NCI-H187 (cell line): ENCODE measurements at regions not wholly inside any gene's neighbourhood (a gene's known extent, or its start where the extent isn't known, plus 50 kb on each side); places are given as distances from the start of the nearest gene placed in this dataset.
"Not testable (repeated sequence)": the region's sequence is repeated elsewhere in the genome, so short reads cannot be mapped to it uniquely, and the experiment has no call there.

Source experiments
- DNase-seq, 2 experiments: peaks; one replicate each; lab custom pipeline; 2025; lab: John Stamatoyannopoulos, UW

GRCh38 chr5:72692651-72693442 lies 123.6 kb upstream of the TNPO1 start:
- no peak for DNase-seq

DNA sequence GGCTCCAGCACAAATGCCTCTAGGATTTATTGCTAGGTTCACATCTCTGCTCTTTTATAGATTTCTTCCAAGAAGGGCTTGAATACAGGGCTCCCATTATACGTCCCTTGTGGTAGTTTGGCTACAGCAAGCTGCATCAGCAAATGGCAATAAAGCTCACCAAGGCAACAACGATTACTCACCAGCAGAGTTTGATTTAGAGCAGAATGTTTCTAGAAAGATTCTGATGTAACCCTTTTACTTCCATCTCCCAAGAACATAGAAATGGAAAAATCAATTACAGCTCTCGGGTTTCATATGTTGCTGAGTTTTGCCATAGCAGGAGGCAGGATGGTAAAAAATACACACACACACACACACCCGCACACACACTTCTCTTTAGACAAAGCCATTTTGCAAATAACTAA lies 124.2 kb upstream of the TNPO1 start:
- peak; percentile 34 to 39 for DNase-seq

DNA sequence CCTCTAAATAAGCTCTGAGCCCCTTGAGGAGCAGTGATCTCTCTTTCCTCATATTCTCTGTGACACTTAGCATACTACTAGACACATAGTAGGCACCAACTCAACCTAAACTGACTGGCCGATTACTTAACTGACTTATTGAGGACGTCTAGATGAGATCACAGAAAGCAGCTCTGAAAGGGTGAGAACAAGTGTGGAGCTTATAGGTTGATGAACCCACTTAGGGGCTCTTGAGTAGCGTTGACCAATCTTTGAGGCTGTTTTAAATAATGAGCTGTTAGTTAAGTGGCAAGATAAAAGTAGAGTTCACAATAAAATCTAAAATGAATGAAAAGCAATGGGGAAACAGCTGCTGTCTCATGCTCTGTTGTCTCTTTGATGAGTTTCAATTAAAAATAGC lies 124.7 kb upstream of the TNPO1 start:
- no peak for DNase-seq

DNA sequence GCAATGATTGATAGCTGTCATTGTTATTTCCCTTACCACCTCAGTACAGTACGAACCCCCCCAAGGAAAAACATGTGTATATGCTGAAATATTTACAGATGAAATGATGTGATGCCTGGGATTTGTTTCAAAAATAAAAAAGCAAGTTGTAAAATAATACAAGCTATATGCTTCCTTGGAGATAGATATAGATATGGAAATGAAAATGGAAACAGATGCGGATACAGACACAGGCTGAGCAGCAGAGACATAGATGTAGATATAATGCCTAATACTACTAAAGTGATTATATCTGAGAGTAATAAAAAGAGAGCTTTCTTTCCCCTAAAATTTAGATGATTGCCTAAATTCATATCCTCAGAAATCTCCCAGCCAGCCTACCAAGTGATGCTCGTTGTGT lies 127.5 kb upstream of the TNPO1 start:
- DNase-seq = no peak

- no peak for DNase-seq
These were observed 129.2 kb upstream of the TNPO1 start for GRCh38 chr5:72687288-72687687.

- DNase-seq = no peak
These were observed 133.9 kb upstream of the TNPO1 start for GRCh38 chr5:72682561-72682960.

- DNase-seq = no peak
These were observed 134.7 kb upstream of the TNPO1 start for GRCh38 chr5:72681781-72682180.

DNA sequence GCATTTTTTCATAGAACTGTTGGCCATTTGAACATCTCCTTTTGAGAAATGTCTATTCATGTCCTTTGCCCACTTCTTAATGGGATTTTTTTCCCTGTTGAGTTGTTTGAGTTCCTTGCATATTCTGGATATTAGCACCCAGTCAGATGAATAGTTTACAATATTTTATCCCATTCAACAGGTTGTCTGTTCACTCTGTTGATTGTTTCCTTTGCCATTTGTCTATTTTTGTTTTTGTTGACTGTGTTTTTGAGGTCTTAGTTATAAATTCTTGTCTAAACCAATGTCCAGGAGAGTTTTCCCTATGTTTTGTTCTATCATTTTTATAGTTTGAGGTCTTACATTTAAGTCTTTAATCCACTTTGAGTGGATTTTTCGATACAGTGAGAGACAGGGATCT lies 139.0 kb upstream of the TNPO1 start:
- DNase-seq = no peak

DNA sequence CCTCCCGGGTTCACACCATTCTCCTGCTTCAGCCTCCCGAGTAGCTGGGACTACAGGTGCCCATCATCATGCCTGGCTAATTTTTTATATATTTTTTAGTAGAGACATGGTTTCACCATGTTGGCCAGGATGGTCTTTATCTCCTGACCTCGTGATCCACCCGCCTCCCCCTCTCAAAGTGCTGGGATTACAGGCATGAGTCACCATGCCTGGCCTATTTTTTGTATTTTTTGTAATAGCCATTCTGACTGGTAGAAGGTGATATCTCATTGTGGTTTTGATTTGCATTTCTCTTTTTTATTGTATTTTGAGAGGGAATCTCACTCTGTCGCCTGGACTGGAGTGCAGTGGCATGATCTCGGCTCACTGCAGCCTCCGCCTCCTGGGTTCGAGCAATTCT lies 139.6 kb upstream of the TNPO1 start:
- DNase-seq = not testable (repeated sequence)

DNA sequence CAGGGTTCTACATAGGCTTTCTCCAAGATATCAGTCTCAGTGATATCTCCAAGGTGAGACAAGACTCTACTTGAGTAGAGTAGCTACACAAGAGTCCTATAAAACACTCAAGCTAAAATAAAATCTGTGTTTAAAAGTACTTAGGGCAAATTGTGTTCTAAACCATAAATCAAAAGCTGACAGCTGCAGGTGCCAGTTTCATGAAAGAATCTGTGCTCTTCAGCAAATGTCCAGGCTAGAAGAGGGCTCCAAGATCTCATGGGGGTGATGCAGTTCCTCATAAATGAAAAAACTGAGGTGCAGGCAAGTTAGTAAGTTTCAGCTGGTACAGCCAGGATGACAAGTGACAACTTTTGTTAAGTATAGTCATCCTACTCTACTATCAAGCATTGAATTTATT lies 142.8 kb upstream of the TNPO1 start:
- DNase-seq = peak; percentile 55 to 80

DNA sequence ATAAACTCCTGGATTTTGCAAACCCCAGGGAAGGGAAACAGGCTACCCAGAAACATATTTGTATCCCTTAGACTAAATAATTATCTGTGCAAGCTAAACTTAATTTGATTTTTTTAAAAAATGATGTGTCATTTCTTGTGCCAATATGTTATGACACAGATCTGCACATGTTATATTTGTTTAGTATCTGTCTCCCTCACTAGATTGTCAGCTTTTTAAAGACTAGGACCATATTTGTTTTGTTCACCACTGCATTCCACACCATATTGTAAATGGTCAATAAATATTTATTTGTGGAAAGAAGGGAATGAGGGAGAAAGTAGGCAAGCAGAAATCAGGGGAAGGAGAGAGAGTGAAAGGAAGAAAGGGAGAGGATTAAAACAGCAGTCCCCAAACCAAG lies 143.3 kb upstream of the TNPO1 start:
- no peak for DNase-seq

GRCh38 chr5:72667708-72668107 lies 148.8 kb upstream of the TNPO1 start:
- no peak for DNase-seq

- DNase-seq = no peak
These were observed 153.5 kb upstream of the TNPO1 start for GRCh38 chr5:72662936-72663335.

DNA sequence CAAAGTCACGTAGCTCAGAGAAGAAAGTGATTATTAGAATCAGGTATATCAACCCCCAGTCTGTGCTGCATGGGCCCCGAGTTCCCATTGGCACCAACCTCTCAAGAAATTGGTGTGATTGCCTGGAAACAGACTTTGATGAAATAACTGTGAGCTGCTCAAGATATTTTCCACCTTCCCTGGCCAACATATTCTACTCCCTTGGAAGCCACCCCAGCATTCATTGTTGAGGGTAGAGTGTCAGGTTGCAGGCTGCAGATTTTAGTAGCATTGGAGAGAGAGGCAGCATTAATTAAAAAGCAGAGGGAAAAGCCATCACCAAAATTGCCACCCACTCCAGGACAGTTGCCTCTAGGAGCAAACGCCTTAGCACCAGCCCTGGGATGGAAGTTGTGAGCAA lies 154.2 kb upstream of the TNPO1 start:
- no peak for DNase-seq

DNA sequence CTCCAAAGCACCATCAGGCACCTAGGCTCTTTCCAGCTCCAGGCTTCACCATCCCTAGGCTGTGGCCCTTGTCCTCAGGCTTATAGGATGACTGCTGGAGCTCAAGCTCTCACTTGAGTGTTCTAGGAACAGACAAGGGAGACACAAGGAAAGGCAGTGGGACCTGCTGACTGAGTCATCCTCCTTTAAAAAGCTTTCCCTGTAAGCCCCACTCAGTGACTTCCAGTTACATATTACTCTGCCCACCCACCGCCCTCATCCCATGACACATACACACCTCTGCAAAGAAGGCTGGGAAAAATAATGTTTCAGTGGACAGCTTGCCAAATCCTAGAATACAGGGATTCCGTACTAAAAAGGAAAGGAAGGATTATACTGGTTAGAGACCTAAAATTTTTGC lies 154.2 kb upstream of the ZNF366 start:
- no peak for DNase-seq

GRCh38 chr5:72659726-72660125 lies 152.5 kb upstream of the ZNF366 start:
- DNase-seq = no peak

DNA sequence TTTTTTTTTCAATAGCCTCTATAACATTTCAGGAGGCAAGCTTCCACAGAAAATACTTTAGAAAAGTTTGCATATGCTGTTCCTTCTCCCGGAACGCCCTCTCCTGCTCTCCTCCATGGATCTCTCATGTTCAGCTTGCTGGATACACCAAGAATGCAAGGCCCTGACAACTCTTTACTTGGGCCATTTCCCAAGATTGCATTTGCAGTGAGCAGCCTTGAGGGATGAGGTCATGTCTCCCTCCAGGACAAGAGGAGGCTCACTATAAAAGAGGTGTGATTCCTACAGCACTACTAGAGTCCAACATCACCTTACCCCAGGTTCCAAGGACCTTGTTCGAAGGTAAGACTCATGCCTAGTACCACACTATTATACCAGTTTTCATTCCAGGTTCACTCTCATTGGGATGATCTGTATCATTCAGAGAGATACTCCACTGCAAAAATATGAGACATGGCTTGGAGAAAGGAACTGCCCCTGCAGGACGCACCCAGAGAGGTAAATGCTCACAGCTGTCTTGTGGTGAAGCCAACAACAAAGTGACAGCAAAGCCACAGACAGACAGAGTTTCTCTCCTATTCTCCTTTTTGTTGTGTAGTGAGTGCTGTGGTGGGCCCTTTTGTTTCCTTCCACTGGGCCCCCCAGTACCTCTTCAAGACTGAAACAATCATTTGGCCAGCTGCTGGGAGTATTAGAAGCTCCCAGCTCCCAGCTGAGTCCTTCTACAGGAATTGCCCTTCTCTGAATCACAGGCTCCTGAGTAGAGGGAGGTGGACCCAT lies 151.7 kb upstream of the ZNF366 start:
- no peak for DNase-seq

DNA sequence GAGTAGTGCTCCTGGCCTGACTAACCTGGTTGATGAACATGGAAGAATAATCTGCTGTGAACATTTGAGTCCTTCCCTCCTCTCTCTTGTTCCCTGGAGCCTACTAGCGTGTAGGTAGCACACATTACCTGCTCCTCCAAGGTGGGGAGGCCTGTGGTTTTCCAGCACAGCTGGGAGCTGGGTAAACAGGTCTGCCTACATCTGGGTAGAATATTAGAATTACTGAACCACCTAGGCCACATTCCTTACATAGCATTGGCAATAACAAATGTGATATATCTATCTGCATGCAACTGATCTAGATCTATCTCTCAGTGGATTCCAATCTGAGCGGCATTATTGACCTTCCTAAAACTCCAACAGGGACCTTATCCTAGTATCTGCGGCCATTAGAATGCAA lies 151.0 kb upstream of the ZNF366 start:
- no peak for DNase-seq

GRCh38 chr5:72656756-72657513 lies 149.7 kb upstream of the ZNF366 start:
- no peak for DNase-seq

GRCh38 chr5:72656331-72656730 lies 149.1 kb upstream of the ZNF366 start:
- DNase-seq = no peak

DNA sequence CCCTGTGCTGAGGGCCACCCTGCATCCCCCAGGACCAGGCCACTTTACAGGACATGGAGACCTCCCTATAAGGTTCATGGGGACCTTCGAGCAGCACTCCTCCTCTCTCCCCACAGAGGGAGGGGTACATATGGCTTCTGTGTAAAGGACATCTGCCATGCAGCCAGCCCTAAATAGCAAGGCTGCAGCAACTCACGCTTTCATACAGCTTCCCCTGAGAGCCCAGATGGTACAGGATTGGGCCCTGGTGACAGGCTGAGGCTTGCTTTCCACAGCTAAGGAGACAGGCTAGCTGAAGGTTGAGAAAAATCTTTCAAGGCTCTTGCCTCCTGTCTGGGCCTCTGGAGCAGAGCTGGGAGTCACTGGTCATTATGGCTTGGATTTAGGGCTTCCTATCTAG lies 147.0 kb upstream of the ZNF366 start:
- DNase-seq = no peak

DNA sequence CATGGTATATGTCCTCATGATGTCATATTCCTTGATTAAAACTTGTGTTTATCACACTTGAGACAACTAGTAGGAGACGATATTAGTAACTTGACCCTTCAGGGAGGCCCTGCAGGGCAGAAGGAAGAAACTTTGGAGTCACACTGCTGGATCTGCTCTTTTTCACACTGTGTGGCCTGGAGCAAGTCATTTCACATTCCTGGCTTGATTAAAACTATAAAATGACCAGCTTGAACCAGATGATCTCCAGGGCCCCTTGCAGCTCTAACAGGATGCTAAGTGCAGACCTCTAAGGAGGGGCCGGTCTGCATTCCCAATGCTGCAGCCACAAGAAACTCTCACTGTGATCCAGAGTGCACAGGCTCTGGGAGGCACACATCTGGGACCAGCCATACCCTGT lies 146.4 kb upstream of the ZNF366 start:
- no peak for DNase-seq

DNA sequence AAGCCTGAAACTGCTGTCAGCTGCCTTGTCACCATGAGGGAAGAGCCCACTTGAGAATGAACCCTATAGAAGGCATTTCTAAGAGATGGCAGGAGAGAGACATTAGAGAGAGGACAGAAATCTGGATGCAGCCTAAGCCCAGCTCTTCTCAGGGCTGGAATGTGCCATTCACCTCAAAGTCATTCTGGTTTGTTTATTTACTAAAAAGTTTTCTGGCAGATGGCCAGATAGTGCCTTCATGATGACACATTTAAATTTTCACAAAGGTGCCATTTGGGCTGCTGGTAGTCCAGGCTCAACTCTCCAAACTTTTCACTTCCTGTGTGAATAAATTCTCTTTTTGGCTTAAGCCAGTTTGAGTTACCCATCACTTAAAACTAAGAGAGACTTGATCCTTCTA lies 144.6 kb upstream of the ZNF366 start:
- DNase-seq = no peak
